Skeletal muscle satellite cell (primary cell): ENCODE measurements at regions not wholly inside any gene's neighbourhood (a gene's known extent, or its start where the extent isn't known, plus 50 kb on each side); places are given as distances from the start of the nearest gene placed in this dataset.
A peak's percentile ranks its signal among the peaks of the same experiment; 100 is the strongest.

Experiments used
- H3K27me3 ChIP-seq: 2 replicates; pipeline ENCODE4 v1.7.0; 2013; ENCODE audit warnings: low read length; ENCODE audit not compliant: control insufficient read depth, insufficient read depth
- H3K36me3 ChIP-seq: 2 replicates; pipeline ENCODE4 v1.7.0; 2013; ENCODE audit warnings: mild to moderate bottlenecking, control low read depth, low read length; ENCODE audit not compliant: insufficient read depth
- H3K4me1 ChIP-seq: 2 replicates; pipeline ENCODE4 v1.7.0; 2013; ENCODE audit warnings: low read length; ENCODE audit not compliant: control insufficient read depth, insufficient read depth
- H3K4me2 ChIP-seq: 2 replicates; pipeline ENCODE4 v1.7.0; 2013; ENCODE audit warnings: mild to moderate bottlenecking, low read length
- H3K4me3 ChIP-seq: 2 replicates; pipeline ENCODE4 v1.7.0; 2013; ENCODE audit warnings: low read length
- H3K9ac ChIP-seq: 2 replicates; pipeline ENCODE4 v1.7.0; 2013; ENCODE audit warnings: mild to moderate bottlenecking, low read depth, low read length, moderate library complexity
- H3K9me3 ChIP-seq: replicated peaks from 2 replicates; pipeline ENCODE4 v1.7.0; 2013; ENCODE audit warnings: mild to moderate bottlenecking, control low read depth, low read length

GRCh38 chr5:125476901-125477585, 730.6 kb upstream of the ZNF608 start:
- Histone ChIP-seq H3K36me3 (no peaks in the 10 kb centered on the region), H3K4me3 (no peak overlapping the region), H3K27me3 (no peaks in the 10 kb centered on the region), H3K4me2 (no peak overlapping the region), H3K9ac (no peak overlapping the region), H3K9me3 (no peaks in the 10 kb centered on the region), H3K4me1 (peaks cover 10% of the 10 kb centered on the region)

GRCh38 chr5:125477586-125477975, 731.1 kb upstream of the ZNF608 start:
- Histone ChIP-seq H3K4me1 (peaks cover 10% of the 10 kb centered on the region), H3K27me3 (no peaks in the 10 kb centered on the region), H3K9me3 (no peaks in the 10 kb centered on the region), H3K36me3 (no peaks in the 10 kb centered on the region), H3K4me3 (no peak overlapping the region), H3K9ac (no peak overlapping the region), H3K4me2 (no peak overlapping the region)

- H3K4me1 ChIP-seq, result peaks cover 14% of the 10 kb centered on the region
- H3K4me2 ChIP-seq, result no peak overlapping the region
- no peaks in the 10 kb centered on the region for H3K9me3 ChIP-seq
- H3K27me3 ChIP-seq, result no peaks in the 10 kb centered on the region
- H3K4me3 ChIP-seq, result no peak overlapping the region
- H3K9ac ChIP-seq, result no peak overlapping the region
- no peaks in the 10 kb centered on the region for H3K36me3 ChIP-seq
Observed at GRCh38 chr5:125478599-125478998, 732.2 kb upstream of the ZNF608 start.

- Histone ChIP-seq H3K4me1 (peaks cover 34% of the 10 kb centered on the region), H3K9ac (no peak overlapping the region), H3K9me3 (no peaks in the 10 kb centered on the region), H3K4me3 (no peak overlapping the region), H3K27me3 (no peaks in the 10 kb centered on the region), H3K4me2 (no peak overlapping the region), H3K36me3 (no peaks in the 10 kb centered on the region)
Observed at GRCh38 chr5:125480911-125481310, 734.5 kb upstream of the ZNF608 start.

GRCh38 chr5:125481506-125482465, 735.3 kb upstream of the ZNF608 start:
- H3K9ac ChIP-seq, result no peak overlapping the region
- H3K27me3 ChIP-seq, result no peaks in the 10 kb centered on the region
- no peak overlapping the region for H3K4me3 ChIP-seq
- no peaks in the 10 kb centered on the region for H3K36me3 ChIP-seq
- no peaks in the 10 kb centered on the region for H3K9me3 ChIP-seq
- peaks cover 42% of the 10 kb centered on the region for H3K4me1 ChIP-seq
- no peak overlapping the region for H3K4me2 ChIP-seq

- H3K27me3 ChIP-seq, result no peaks in the 10 kb centered on the region
- peaks cover 40% of the 10 kb centered on the region for H3K4me1 ChIP-seq
- no peak overlapping the region for H3K9ac ChIP-seq
- peak overlapping the region; percentile 4 for H3K4me3 ChIP-seq
- H3K9me3 ChIP-seq, result no peaks in the 10 kb centered on the region
- H3K36me3 ChIP-seq, result no peaks in the 10 kb centered on the region
- peak overlapping the region; percentile 63 for H3K4me2 ChIP-seq
Observed at GRCh38 chr5:125483609-125484008, 737.2 kb upstream of the ZNF608 start.

GRCh38 chr5:125484272-125484741, 737.9 kb upstream of the ZNF608 start:
- peak overlapping the region; percentile 22 for H3K4me3 ChIP-seq
- H3K9ac ChIP-seq, result peak overlapping the region; percentile 58
- peak overlapping the region; percentile 63 for H3K4me2 ChIP-seq
- H3K36me3 ChIP-seq, result no peaks in the 10 kb centered on the region
- no peaks in the 10 kb centered on the region for H3K9me3 ChIP-seq
- H3K4me1 ChIP-seq, result peaks cover 40% of the 10 kb centered on the region
- no peaks in the 10 kb centered on the region for H3K27me3 ChIP-seq

GRCh38 chr5:125484742-125485641, 738.6 kb upstream of the ZNF608 start:
- no peaks in the 10 kb centered on the region for H3K27me3 ChIP-seq
- H3K4me1 ChIP-seq, result peaks cover 40% of the 10 kb centered on the region
- H3K9ac ChIP-seq, result peak overlapping the region; percentile 76
- no peaks in the 10 kb centered on the region for H3K36me3 ChIP-seq
- no peaks in the 10 kb centered on the region for H3K9me3 ChIP-seq
- peak overlapping the region; percentile 22 for H3K4me3 ChIP-seq
- H3K4me2 ChIP-seq, result peak overlapping the region; percentile 69

GRCh38 chr5:125485771-125486170, 739.3 kb upstream of the ZNF608 start:
- peak overlapping the region; percentile 76 for H3K9ac ChIP-seq
- no peaks in the 10 kb centered on the region for H3K9me3 ChIP-seq
- no peaks in the 10 kb centered on the region for H3K27me3 ChIP-seq
- no peaks in the 10 kb centered on the region for H3K36me3 ChIP-seq
- peaks cover 40% of the 10 kb centered on the region for H3K4me1 ChIP-seq
- H3K4me3 ChIP-seq, result peak overlapping the region; percentile 2
- H3K4me2 ChIP-seq, result peak overlapping the region; percentile 69

- Histone ChIP-seq H3K4me2 (peak overlapping the region; percentile 69), H3K9me3 (no peaks in the 10 kb centered on the region), H3K27me3 (no peaks in the 10 kb centered on the region), H3K4me1 (peaks cover 40% of the 10 kb centered on the region), H3K36me3 (no peaks in the 10 kb centered on the region), H3K4me3 (no peak overlapping the region), H3K9ac (peak overlapping the region; percentile 76)
Observed at GRCh38 chr5:125486634-125487033, 740.2 kb upstream of the ZNF608 start.

GRCh38 chr5:125487231-125487630, 740.8 kb upstream of the ZNF608 start:
- peak overlapping the region; percentile 13 for H3K4me2 ChIP-seq
- H3K4me1 ChIP-seq, result peaks cover 46% of the 10 kb centered on the region
- no peaks in the 10 kb centered on the region for H3K36me3 ChIP-seq
- H3K27me3 ChIP-seq, result no peaks in the 10 kb centered on the region
- no peaks in the 10 kb centered on the region for H3K9me3 ChIP-seq
- no peak overlapping the region for H3K4me3 ChIP-seq
- H3K9ac ChIP-seq, result peak overlapping the region; percentile 27
